ENCODE measurements at regions not wholly inside any gene's neighbourhood (a gene's known extent, or its start where the extent isn't known, plus 50 kb on each side); places are given as distances from the start of the nearest gene placed in this dataset.

DNA sequence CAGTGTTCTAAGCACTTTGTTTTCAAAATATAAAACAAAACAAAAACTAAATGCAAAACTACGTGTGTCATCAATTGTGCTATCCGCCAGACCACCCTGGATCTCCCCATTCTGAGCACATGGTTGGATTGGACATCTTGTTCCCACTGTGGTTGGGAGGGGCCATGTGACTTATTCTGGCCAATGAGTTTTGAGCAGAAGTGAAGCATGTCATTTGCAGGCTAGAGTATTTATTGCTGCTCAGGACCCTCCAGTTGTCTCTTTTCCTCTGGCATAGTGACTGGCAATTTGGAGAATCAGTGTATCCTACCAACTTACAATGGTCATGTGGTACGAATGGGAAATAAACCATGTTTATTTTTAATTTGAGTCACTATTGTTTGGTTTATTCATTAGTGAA, 70.2 kb upstream of the ST8SIA2 start:
- Histone ChIP-seq H3K4me3 (no peak overlapping the region), H3K27me3 (no peaks in the 10 kb centered on the region), H3K9ac (no peak overlapping the region), H3K4me1 (peaks cover 10% of the 10 kb centered on the region), H4K20me1 (no peaks in the 10 kb centered on the region), H3K27ac (no peak overlapping the region), H3K36me3 (no peaks in the 10 kb centered on the region), H3K9me3 (no peaks in the 10 kb centered on the region), H3K4me2 (no peak overlapping the region)
- TF ChIP-seq Cebpa-rat (IDR thresholded peaks at IDR 0.05), result no peak

DNA sequence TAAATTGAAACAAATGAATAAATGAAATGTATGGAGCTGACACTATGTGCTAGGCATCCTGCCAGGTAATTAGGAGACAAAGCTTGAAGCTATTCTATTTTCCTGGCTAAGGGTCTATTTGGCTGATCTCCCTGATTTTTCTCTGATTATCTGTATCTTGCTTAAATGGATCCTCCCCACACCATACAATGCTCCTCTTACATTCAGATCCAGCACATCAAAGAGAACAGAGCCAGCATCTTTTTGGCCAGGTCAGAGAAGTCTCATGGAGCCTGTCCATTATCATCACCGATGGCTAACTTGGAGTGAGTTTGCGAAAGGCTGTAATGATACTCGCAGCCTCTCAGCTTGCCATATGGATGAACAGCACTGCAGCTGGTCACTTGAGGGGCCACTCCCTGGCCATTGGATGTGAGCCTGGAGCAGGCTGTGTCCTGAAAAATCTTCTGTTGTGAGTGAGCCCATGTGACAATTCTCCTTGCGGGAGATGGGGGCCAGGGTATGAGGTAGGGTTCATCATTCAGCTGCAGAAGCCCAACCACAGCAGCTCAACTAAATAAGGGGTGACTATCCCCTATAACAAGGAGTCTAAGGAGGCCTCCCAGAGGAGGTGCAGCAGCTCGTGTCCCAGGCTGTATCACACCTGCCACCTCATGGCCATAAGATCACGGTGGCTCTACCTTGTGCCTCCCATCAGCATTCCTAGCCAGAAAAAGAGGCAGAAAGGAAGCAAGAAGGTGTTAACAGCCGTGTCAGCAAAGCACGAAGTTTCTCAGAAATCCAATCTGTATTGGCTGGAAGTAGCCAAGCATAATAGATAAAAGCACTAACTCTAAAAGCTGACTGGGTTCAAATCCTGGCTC, 69.3 kb upstream of the ST8SIA2 start:
- no peaks in the 10 kb centered on the region for H3K36me3 ChIP-seq
- no peak overlapping the region for H3K4me3 ChIP-seq
- no peak overlapping the region for H3K27ac ChIP-seq
- no peaks in the 10 kb centered on the region for H3K9me3 ChIP-seq
- no peak overlapping the region for H3K4me2 ChIP-seq
- H3K27me3 ChIP-seq, result no peaks in the 10 kb centered on the region
- H4K20me1 ChIP-seq, result no peaks in the 10 kb centered on the region
- no peak for TF ChIP-seq Cebpa-rat (IDR thresholded peaks at IDR 0.05)
- H3K4me1 ChIP-seq, result peaks cover 10% of the 10 kb centered on the region
- no peak overlapping the region for H3K9ac ChIP-seq

DNA sequence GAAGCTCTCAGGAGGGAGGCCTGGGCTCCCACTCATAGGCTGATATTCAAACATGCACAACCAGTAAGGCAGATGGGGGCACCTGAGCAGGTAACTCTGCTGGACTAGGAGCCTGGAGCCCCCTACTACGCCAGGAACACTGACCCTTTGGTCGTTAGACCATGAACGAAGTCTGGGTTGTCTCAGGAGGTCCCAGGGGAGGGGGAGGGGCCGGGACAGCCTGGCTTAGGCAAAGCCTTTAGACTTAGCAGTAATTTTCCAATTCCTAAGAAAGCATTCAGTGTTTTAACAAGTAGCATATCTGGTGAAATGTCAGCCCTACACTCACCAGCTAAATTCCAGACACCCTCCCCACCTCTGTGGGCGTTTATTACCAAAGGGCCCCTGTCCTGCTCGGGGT, 67.4 kb upstream of the ST8SIA2 start:
- Histone ChIP-seq H3K4me2 (peak overlapping the region; percentile 49), H3K27ac (0 out of 2 replicates have a peak overlapping the region, but pooled peaks have one; percentile 2), H3K4me1 (peaks cover 10% of the 10 kb centered on the region), H3K9me3 (no peaks in the 10 kb centered on the region), H4K20me1 (no peaks in the 10 kb centered on the region), H3K4me3 (no peak overlapping the region), H3K27me3 (no peaks in the 10 kb centered on the region), H3K36me3 (no peaks in the 10 kb centered on the region), H3K9ac (no peak overlapping the region)
- TF ChIP-seq Cebpa-rat (IDR thresholded peaks at IDR 0.05), result no peak

DNA sequence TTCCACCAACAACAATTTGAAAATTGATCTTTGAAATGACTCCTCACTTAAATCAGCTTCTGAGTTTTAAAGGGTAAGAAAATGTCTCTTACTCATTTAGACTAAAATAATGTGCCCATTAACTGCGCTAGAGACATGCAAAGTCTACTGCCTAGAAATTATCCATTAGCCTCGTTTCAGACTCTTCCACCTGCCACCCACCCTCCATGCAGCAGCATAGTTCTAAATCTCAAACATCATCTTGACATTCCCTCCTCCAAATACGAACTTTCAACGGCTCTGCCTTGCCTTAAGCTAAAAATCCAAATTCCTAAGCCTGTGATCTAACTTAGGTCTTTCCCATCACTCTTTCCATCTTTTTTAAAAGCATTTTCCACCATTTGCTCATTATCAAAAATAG, 66.6 kb upstream of the ST8SIA2 start:
- no peaks in the 10 kb centered on the region for H4K20me1 ChIP-seq
- H3K9me3 ChIP-seq, result peaks cover 4% of the 10 kb centered on the region
- H3K27ac ChIP-seq, result no peak overlapping the region
- TF ChIP-seq Cebpa-rat (IDR thresholded peaks at IDR 0.05), result no peak
- H3K4me2 ChIP-seq, result no peak overlapping the region
- no peaks in the 10 kb centered on the region for H3K36me3 ChIP-seq
- peaks cover 10% of the 10 kb centered on the region for H3K4me1 ChIP-seq
- H3K9ac ChIP-seq, result no peak overlapping the region
- no peaks in the 10 kb centered on the region for H3K27me3 ChIP-seq
- H3K4me3 ChIP-seq, result no peak overlapping the region

DNA sequence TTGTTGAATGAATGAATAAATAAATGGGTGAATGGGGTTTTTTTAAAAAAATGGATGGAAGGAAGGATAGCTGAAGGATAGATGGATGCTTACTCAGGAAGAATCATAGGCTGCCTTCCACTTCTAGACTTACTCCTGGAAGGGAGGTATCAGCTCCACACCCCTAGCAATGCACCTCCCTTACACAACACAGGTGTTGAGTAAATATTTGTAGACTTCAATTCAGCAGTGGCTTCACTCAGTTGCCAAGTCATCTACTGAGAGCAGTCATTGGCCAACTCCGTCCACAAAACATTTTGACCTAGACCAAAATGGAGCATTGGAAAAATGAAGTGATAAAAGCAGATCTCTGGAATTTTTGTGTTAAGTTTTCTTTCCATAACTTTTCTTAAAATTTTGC, 65.5 kb upstream of the ST8SIA2 start:
- Histone ChIP-seq H3K9ac (no peak overlapping the region), H3K27me3 (no peaks in the 10 kb centered on the region), H3K9me3 (peaks cover 14% of the 10 kb centered on the region), H4K20me1 (no peaks in the 10 kb centered on the region), H3K27ac (no peak overlapping the region), H3K4me1 (peaks cover 10% of the 10 kb centered on the region), H3K36me3 (no peaks in the 10 kb centered on the region), H3K4me2 (no peak overlapping the region), H3K4me3 (no peak overlapping the region)
- no peak for TF ChIP-seq Cebpa-rat (IDR thresholded peaks at IDR 0.05)

DNA sequence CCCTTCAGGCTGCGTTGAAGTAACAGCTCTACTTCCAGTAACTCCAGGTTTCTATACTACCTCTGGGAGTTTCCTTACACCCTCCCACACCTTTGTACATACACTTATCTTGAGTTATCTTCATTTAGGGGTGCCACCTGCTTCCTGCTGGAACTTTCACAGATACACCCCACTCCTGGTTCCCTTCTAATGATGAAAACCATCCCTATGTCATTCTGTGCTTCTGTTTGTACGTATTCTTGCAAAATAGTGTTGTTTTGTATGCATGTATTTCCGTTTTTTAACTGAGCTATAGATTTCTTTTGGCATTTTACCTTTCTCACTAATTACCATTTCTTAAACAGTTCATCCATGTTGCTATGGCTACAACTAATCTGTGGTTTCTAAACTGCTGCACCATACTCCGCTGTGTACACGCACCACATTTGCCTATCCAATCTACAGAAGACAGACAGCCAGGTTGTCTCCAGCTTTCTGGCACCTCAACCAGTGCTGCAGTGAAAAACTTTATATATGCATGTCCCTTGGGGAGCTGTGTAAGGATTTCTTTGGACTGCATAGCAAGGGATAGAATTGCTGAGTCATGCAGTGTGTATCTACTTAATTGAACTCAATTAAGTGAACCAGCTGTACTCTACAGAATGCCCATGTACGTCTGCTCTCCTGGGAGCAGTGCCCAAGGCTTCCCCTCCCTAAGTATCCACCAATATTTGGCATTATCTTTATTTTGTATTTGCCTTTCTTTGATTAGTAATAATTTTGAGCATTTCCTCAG, 61.4 kb upstream of the ST8SIA2 start:
- no peak overlapping the region for H3K4me2 ChIP-seq
- H3K9ac ChIP-seq, result no peak overlapping the region
- no peaks in the 10 kb centered on the region for H3K4me1 ChIP-seq
- no peaks in the 10 kb centered on the region for H4K20me1 ChIP-seq
- peaks cover 14% of the 10 kb centered on the region for H3K9me3 ChIP-seq
- no peaks in the 10 kb centered on the region for H3K36me3 ChIP-seq
- no peak for TF ChIP-seq Cebpa-rat (IDR thresholded peaks at IDR 0.05)
- no peaks in the 10 kb centered on the region for H3K27me3 ChIP-seq
- no peak overlapping the region for H3K27ac ChIP-seq
- H3K4me3 ChIP-seq, result no peak overlapping the region

DNA sequence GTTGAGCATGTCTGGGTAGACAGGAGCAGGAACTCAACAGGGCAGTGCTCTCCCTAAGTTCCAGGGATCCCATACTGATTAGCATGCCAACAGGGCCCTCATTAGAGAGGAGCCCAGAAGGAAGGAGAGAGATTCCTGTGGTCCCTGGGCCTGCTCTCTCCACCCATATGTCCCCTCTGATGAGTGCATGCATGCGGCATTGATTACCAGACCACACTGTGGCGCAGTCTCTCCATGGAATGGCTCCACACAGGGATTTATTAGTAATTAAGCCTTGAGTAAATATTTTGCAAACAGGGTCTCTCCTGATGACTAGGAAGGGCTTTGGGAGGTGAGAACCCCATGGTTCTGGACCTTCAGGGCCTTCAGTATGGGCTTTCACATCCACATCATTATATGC, 60.0 kb upstream of the ST8SIA2 start:
- no peaks in the 10 kb centered on the region for H4K20me1 ChIP-seq
- TF ChIP-seq Cebpa-rat (IDR thresholded peaks at IDR 0.05), result no peak
- H3K4me1 ChIP-seq, result peaks cover 2% of the 10 kb centered on the region; the same call in 1 of the 2 replicates
- no peak overlapping the region for H3K9ac ChIP-seq
- no peak overlapping the region for H3K4me2 ChIP-seq
- no peaks in the 10 kb centered on the region for H3K36me3 ChIP-seq
- no peak overlapping the region for H3K4me3 ChIP-seq
- H3K27ac ChIP-seq, result no peak overlapping the region
- H3K9me3 ChIP-seq, result peaks cover 14% of the 10 kb centered on the region
- no peaks in the 10 kb centered on the region for H3K27me3 ChIP-seq

DNA sequence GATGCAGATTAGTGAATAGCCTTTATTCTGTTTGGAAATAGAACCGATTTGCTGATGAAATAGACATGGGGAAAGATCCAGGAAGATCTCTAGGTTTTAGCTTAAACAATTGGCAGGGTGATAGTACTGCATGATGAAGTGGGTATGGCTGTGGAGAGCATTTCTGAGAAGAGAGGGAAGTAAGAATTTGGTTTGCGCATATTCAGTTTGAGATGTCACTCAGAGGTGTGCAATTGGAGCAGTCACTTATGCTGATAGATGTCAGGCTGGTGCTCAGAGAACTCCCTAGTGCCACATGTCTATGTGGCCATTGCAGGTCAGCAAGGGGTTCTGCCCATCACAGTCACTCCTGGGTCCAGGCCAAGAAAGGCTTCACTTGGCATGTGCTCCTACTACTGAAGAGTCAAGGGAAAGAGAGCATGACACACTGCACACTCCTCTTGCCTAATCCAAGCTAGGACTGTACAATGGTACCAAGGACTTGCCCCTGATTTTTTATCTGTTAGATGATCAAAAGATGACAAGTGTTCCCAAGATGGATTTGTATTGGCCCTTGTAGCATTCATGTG, 57.2 kb upstream of the ST8SIA2 start:
- Histone ChIP-seq H4K20me1 (no peaks in the 10 kb centered on the region), H3K4me2 (no peak overlapping the region), H3K9ac (no peak overlapping the region), H3K4me3 (no peak overlapping the region), H3K27me3 (no peaks in the 10 kb centered on the region), H3K4me1 (peaks cover 5% of the 10 kb centered on the region; the same call in 1 of the 2 replicates), H3K36me3 (no peaks in the 10 kb centered on the region), H3K27ac (no peak overlapping the region), H3K9me3 (peaks cover 14% of the 10 kb centered on the region)
- no peak for TF ChIP-seq Cebpa-rat (IDR thresholded peaks at IDR 0.05)

DNA sequence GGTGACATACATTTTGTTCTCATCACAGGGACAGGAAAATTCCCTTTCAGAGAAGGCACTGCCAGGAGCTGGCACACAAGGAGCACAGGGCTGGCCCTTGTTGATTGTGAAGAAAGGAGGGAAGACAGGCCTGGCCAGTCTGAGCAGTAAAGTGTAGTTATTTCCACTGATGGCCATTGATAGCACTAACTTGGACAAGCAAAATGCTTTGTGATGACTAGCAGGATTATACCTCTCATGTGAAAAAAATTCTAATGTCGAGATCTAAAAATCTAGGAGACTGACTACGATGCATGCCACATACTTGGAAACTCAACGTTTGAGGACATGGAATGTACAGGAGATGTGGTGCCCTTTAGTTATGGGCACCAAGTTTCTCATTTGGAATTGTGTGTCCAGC, 54.3 kb upstream of the ST8SIA2 start:
- no peak for TF ChIP-seq Cebpa-rat (IDR thresholded peaks at IDR 0.05)
- no peak overlapping the region for H3K4me3 ChIP-seq
- H3K9me3 ChIP-seq, result no peaks in the 10 kb centered on the region
- no peak overlapping the region for H3K9ac ChIP-seq
- no peak overlapping the region for H3K4me2 ChIP-seq
- H3K36me3 ChIP-seq, result no peaks in the 10 kb centered on the region
- H3K4me1 ChIP-seq, result peaks cover 5% of the 10 kb centered on the region; the same call in 1 of the 2 replicates
- H3K27ac ChIP-seq, result no peak overlapping the region
- H3K27me3 ChIP-seq, result no peaks in the 10 kb centered on the region
- H4K20me1 ChIP-seq, result no peaks in the 10 kb centered on the region

Data from BLaER1 (cell line).